ENCODE measurements at regions not wholly inside any gene's neighbourhood (a gene's known extent, or its start where the extent isn't known, plus 50 kb on each side); places are given as distances from the start of the nearest gene placed in this dataset.

- no peak for TF ChIP-seq NANOG (IDR thresholded peaks at IDR 0.05; ENCODE audit: borderline replicate concordance)
- no peak for TF ChIP-seq CREB1 (CRISPR knock-in tag; IDR thresholded peaks at IDR 0.05; ENCODE audit: low read depth)
Measured at GRCh38 chr2:187017438-187017837, 168.5 kb upstream of the ZSWIM2 start (continued).

GRCh38 chr2:187013058-187013457 is 164.1 kb upstream of the ZSWIM2 start:
- H3K4me3 Mint-ChIP-seq: no peak overlapping the region
- no peak overlapping the region for H2AFZ ChIP-seq
- H3K27ac Mint-ChIP-seq: no peak overlapping the region

More at GRCh38 chr2:187013058-187013457, 164.1 kb upstream of the ZSWIM2 start:
- H3K9me3 Mint-ChIP-seq: no peaks in the 10 kb centered on the region
- H3K9me2 ChIP-seq (ENCODE audit: insufficient read depth): no peaks in the 10 kb centered on the region
- H3F3A ChIP-seq (replicated peaks; ENCODE audit: low read depth): no peaks in the 10 kb centered on the region
- no peaks in the 10 kb centered on the region for H3K27me3 ChIP-seq (ENCODE audit: insufficient read depth)
- H3K79me2 ChIP-seq (replicated peaks; ENCODE audit: insufficient read depth): no peaks in the 10 kb centered on the region
- ATAC-seq (no peak), DNase-seq (ENCODE audit: low spot score) (no peak)
- no peaks in the 10 kb centered on the region for H4K20me1 ChIP-seq (replicated peaks; ENCODE audit: insufficient read depth)
- H3K36me3 Mint-ChIP-seq (ENCODE audit: low read depth): no peaks in the 10 kb centered on the region
- H3K4me1 ChIP-seq (ENCODE audit: insufficient read depth): no peaks in the 10 kb centered on the region
- peaks cover 4% of the 10 kb centered on the region for H3K27me3 Mint-ChIP-seq (ENCODE audit: insufficient read depth, low read depth, poor library complexity)
- TF ChIP-seq JUNB (IDR thresholded peaks at IDR 0.05; ENCODE audit: unreplicated experiment) (no peak), STAT1 (IDR thresholded peaks at IDR 0.05; ENCODE audit: unreplicated experiment) (no peak), ZNF114 (CRISPR knock-in tag; IDR thresholded peaks at IDR 0.05) (no peak), EZH2phosphoT487 (IDR thresholded peaks at IDR 0.05; ENCODE audit: unreplicated experiment) (no peak), ETS1 (IDR thresholded peaks at IDR 0.05) (no peak), ZNF331 (CRISPR knock-in tag; IDR thresholded peaks at IDR 0.05; ENCODE audit: low read depth) (no peak), REST (IDR thresholded peaks at IDR 0.05; ENCODE audit: unreplicated experiment) (no peak), ZNF462 (CRISPR knock-in tag; IDR thresholded peaks at IDR 0.05) (no peak), EZH2 (IDR thresholded peaks at IDR 0.05; ENCODE audit: low read depth, unreplicated experiment) (no peak), CTCF (conservative IDR thresholded peaks at IDR 0.05; ENCODE audit: low read depth in 2 of 2) (no peak), CREB1 (CRISPR knock-in tag; IDR thresholded peaks at IDR 0.05; ENCODE audit: low read depth) (no peak), POLR2AphosphoS5 (IDR thresholded peaks at IDR 0.05; ENCODE audit: low read depth) (no peak), NANOG (IDR thresholded peaks at IDR 0.05; ENCODE audit: borderline replicate concordance) (no peak)
- no peak overlapping the region for H3K4me2 ChIP-seq
- H3K4me1 Mint-ChIP-seq: no peaks in the 10 kb centered on the region
- no peak overlapping the region for H3K4me3 ChIP-seq
- H3K27ac ChIP-seq (ENCODE audit: low read depth): no peak overlapping the region
- H3K36me3 ChIP-seq (ENCODE audit: insufficient read depth): no peaks in the 10 kb centered on the region

Data from GM23338 (cell line).